Heart left ventricle (tissue), 16 donors: ENCODE measurements at regions not wholly inside any gene's neighbourhood (a gene's known extent, or its start where the extent isn't known, plus 50 kb on each side); places are given as distances from the start of the nearest gene placed in this dataset.

Experiments
- ATAC-seq, 4 donors: fragments of 200-7000 bp; cut with Tn5 transposase; one replicate each; pipeline ENCODE4 v1.9.1; 2020 to 2022; ENCODE audit warnings: moderate library complexity in 4 of 4, mild to moderate bottlenecking in 3 of 4, moderate number of reproducible peaks in 1 of 4
- DNase-seq, 5 donors: peaks; one replicate each; pipeline ENCODE4 v3.0.0-alpha.2; 2020
- H3K27ac ChIP-seq, 12 donors: fragments of 200-600 bp; sonication (generic) in 4 of 12; one replicate each; pipeline versions ENCODE4 v1.5.0 to v1.8.0; 2016 to 2022; ENCODE audit warnings: mild to moderate bottlenecking in 2 of 12
- H3K27me3 ChIP-seq, 9 donors: fragments of 200-600 bp; sonication (generic) in 2 of 9; one replicate each; pipeline versions ENCODE4 v1.5.1 to v1.8.0; 2016 to 2022; ENCODE audit warnings: mild to moderate bottlenecking in 3 of 9
- H3K36me3 ChIP-seq, 9 donors: fragments of 200-600 bp; sonication (generic) in 2 of 9; one replicate each; pipeline versions ENCODE4 v1.5.0 to v1.8.0; 2018 to 2022; ENCODE audit warnings: mild to moderate bottlenecking in 2 of 9
- H3K4me1 ChIP-seq, 12 donors: fragments of 200-600 bp; sonication (generic) in 4 of 12; one replicate each; pipeline versions ENCODE4 v1.5.0 to v1.8.0; 2016 to 2022; ENCODE audit warnings: mild to moderate bottlenecking in 3 of 12
- H3K4me3 ChIP-seq, 12 donors: fragments of 200-600 bp; sonication (generic) in 4 of 12; one replicate each; pipeline versions ENCODE4 v1.5.0 to v1.8.0; 2017 to 2022; ENCODE audit warnings: mild to moderate bottlenecking in 9 of 12, moderate library complexity in 4 of 12
- H3K9me3 ChIP-seq, 12 donors: fragments of 200-600 bp; sonication (generic) in 4 of 12; one replicate each; pipeline versions ENCODE4 v1.5.0 to v1.8.0; 2016 to 2022; ENCODE audit warnings: mild to moderate bottlenecking in 1 of 12
- POLR2A ChIP-seq, 2 donors: fragments of 450-650 bp; IDR thresholded peaks; one replicate each; pipeline ENCODE4 v1.6.1; 2017; ENCODE audit warnings: antibody characterized with exemption in 2 of 2, mild to moderate bottlenecking in 2 of 2, moderate library complexity in 2 of 2
- WGBS, 4 donors: extraction: QIAGEN DNeasy Blood & Tissue Kit in 2 of 4; methylation state at CpG; one replicate each; pipeline versions ENCODE4 v1.1.5 to v1.1.7; 2013 to 2018; 5-methylcytosine and 5-hydroxymethylcytosine counted together
- intact Hi-C, 10 donors: fragments of 100-400 bp; cut with DNase I; formaldehyde crosslinking; loops; one replicate each; pipeline versions ENCODE4 v1.11.1 to v1.14.2; 2022
- TF ChIP-seq, protein P1 (sequence below), 12 donors: fragments of 200-600 bp; sonication (generic) in 4 of 12; IDR thresholded peaks; one replicate each; pipeline versions ENCODE4 v1.5.0 to v1.8.0; 2018 to 2022; ENCODE audit warnings: antibody characterized with exemption in 12 of 12, mild to moderate bottlenecking in 5 of 12
- donor health status: ischemic (EF 13 %, LVEDD 7.1; RV severe dilation, severe dysfunction).
- donor health status: healthy with polysubstance abuse.
- donor health status: DM: no; HTN: yes; CAD: no.
- donor health status: DM: no; HTN: no; CAD: no.
- donor health status: ischemic (EF 25% LVEDD 6.9; RV normal size, moderate dysfunction).
- donor health status: ischemic (EF 25% LVEDD 5.7; RV mildly dilated, moderate dysfunction).
- donor health status: healthy.
- donor health status: DM: yes; HTN: yes; CAD: no.
- donor health status: ischemic (EF 35%, LVEDD 5.7; RV mildly dilated, moderate dysfunction).
- donor health status: nonischemic (EF 11% LVEDD 7.7; RV severe dilation, severe dysfunction).
- donor health status: DM: yes; HTN: yes; CAD: no.
- donor health status: PGD.
- donor health status: ischemic (EF 29% LVEDD 5.4; RV normal size, mild dysfunction).
- donor health status: nonischemic (EF 23%, LVEDD 6.1; RV moderate dilation, normal function).

DNA sequence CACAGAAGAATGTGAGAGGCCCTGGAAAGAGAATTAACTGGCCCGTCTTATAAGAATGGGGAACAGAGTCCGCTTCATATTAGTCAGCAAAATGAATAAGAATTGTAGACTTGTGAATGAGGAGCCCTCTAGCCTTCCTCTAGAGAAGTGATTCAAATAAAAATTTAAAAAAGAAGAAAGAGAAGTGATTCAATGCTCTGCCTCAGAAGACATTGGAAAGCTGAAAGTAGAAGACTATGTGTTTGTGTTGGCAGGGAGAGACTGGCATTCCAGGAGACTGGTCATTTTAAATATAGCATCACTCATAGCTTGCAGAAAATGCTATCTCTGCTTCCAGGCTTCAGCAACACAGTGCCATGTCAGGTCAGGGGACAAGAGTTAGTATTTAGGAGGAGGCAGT, 190.6 kb upstream of the HS3ST3A1 start:
- peaks cover 0 to 17% (median 0%) of the 10 kb centered on the region in 12 donors for H3K4me1 ChIP-seq
- no peaks in the 10 kb centered on the region for H3K36me3 ChIP-seq
- intact Hi-C loops = loop anchor here in 2 of 10 donors (5.0 to 10.0 kb wide), 2 partner anchors 92 to 95 kb away; no protein-coding TSS in a partner anchor
- no peak overlapping the region for H3K4me3 ChIP-seq
- DNase-seq (peak in 2 of 5 donors; percentile 21 to 28), ATAC-seq (peak; percentile 89 to 96 (median 92))
- WGBS, 4 donors = 29 to 49% (median 45%) methylated on average over 2 of the region's 2 CpGs
- H3K27me3 ChIP-seq = no peaks in the 10 kb centered on the region
- peaks cover 0 to 15% (median 0%) of the 10 kb centered on the region in 12 donors for H3K9me3 ChIP-seq
- TF ChIP-seq, protein P1, sequence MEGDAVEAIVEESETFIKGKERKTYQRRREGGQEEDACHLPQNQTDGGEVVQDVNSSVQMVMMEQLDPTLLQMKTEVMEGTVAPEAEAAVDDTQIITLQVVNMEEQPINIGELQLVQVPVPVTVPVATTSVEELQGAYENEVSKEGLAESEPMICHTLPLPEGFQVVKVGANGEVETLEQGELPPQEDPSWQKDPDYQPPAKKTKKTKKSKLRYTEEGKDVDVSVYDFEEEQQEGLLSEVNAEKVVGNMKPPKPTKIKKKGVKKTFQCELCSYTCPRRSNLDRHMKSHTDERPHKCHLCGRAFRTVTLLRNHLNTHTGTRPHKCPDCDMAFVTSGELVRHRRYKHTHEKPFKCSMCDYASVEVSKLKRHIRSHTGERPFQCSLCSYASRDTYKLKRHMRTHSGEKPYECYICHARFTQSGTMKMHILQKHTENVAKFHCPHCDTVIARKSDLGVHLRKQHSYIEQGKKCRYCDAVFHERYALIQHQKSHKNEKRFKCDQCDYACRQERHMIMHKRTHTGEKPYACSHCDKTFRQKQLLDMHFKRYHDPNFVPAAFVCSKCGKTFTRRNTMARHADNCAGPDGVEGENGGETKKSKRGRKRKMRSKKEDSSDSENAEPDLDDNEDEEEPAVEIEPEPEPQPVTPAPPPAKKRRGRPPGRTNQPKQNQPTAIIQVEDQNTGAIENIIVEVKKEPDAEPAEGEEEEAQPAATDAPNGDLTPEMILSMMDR (IDR thresholded peaks at IDR 0.05) = no peak
- no peak for TF ChIP-seq POLR2A (IDR thresholded peaks at IDR 0.05)
- peak overlapping the region in 10 of 12 donors; percentile 9 to 87 (median 64) for H3K27ac ChIP-seq

DNA sequence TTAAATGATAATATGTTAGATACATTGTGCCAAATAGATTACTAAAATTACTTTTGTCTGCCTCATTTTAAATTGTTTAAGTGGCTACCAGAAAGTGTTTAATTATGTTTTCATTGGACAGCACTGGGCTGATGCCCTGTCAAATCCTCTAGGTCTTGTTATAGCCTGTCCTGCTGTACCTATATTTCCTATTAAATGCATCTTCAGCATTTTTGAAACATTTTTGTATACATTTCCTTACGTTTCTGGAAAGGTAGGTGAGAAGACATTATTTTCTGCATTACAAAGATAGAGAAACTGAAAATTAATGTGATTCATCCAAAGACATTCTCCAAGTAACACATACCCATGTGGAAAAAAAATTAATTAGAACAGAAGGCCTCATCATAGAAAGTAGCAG, 192.2 kb upstream of the HS3ST3A1 start:
- intact Hi-C loops = loop anchor here in 2 of 10 donors (5.0 to 10.0 kb wide), 2 partner anchors 91 to 93 kb away; no protein-coding TSS in a partner anchor
- H3K4me3 ChIP-seq = no peak overlapping the region
- ATAC-seq (no peak), DNase-seq (no peak)
- WGBS, 4 donors = 85 to 89% (median 86%) methylated on average over 1 of the region's 1 CpG
- H3K9me3 ChIP-seq = peaks cover 0 to 15% (median 0%) of the 10 kb centered on the region in 12 donors
- H3K27me3 ChIP-seq = no peaks in the 10 kb centered on the region
- H3K4me1 ChIP-seq = peaks cover 0 to 11% (median 0%) of the 10 kb centered on the region in 12 donors
- H3K27ac ChIP-seq = no peak overlapping the region
- no peaks in the 10 kb centered on the region for H3K36me3 ChIP-seq
- TF ChIP-seq, protein P1 (IDR thresholded peaks at IDR 0.05) = no peak
- no peak for TF ChIP-seq POLR2A (IDR thresholded peaks at IDR 0.05)

DNA sequence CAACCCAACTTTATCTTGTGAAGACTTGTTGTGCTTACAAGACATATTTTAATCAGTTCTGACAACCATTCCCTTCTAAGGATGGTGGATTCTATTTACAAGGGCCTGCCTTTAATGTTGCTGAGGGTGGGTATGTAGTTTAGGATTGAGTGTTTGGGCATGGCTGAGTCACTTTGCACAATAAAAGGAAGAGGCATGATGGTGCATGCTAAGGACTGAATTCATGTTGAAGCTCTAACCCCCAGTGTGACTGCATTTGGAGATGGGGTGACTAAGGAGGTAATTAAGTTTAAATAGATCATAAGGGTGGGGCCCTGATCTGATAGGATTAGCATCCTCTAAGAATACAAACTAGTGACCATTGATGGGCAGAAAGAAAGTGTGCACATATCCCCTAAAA, 196.1 kb upstream of the HS3ST3A1 start:
- Histone ChIP-seq H3K4me3 (no peak overlapping the region), H3K36me3 (no peaks in the 10 kb centered on the region), H3K4me1 (peaks cover 0 to 3% (median 0%) of the 10 kb centered on the region in 12 donors), H3K27me3 (no peaks in the 10 kb centered on the region), H3K9me3 (no peaks in the 10 kb centered on the region), H3K27ac (no peak overlapping the region)
- intact Hi-C loops = loop anchor here in 1 of 10 donors (10.0 kb wide), 1 partner anchor 87 kb away; no protein-coding TSS in a partner anchor
- DNase-seq (no peak), ATAC-seq (no peak)
- no peak for TF ChIP-seq POLR2A (IDR thresholded peaks at IDR 0.05)
- TF ChIP-seq, protein P1 (IDR thresholded peaks at IDR 0.05) = no peak

DNA sequence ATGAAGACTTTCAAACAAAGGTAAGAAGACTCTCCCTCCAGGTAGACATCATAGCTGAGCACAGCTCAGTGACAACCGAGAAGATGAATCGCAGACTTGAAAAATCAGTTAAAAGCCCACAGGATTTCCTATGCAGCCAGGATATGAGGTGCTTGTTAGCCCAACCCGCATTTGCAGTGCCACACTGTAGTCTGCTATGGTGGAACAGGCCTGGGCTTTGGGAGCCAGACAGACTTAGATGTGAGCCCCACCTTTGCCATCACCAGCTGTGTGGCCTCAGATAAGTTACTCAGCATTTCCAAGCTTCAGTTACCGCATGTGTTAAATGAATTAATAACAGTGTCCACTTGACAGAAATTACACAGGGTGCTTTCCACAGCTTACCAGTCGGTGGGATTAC, 204.4 kb upstream of the HS3ST3A1 start:
- intact Hi-C loops = loop anchor here in 1 of 10 donors (10.0 kb wide), 1 partner anchor 209 kb away; no protein-coding TSS in a partner anchor
- Histone ChIP-seq H3K27ac (no peak overlapping the region), H3K4me3 (no peak overlapping the region), H3K36me3 (no peaks in the 10 kb centered on the region), H3K27me3 (no peaks in the 10 kb centered on the region), H3K4me1 (peaks cover 0 to 9% (median 0%) of the 10 kb centered on the region in 12 donors), H3K9me3 (no peaks in the 10 kb centered on the region)
- DNase-seq (no peak), ATAC-seq (no peak)
- TF ChIP-seq, protein P1 (IDR thresholded peaks at IDR 0.05) = no peak
- no peak for TF ChIP-seq POLR2A (IDR thresholded peaks at IDR 0.05)
- 54 to 70% (median 57%) methylated on average over 5 of the region's 5 CpGs for WGBS, 4 donors
